ENCODE measurements at regions not wholly inside any gene's neighbourhood (a gene's known extent, or its start where the extent isn't known, plus 50 kb on each side); places are given as distances from the start of the nearest gene placed in this dataset.

GRCh38 chr16:13332713-13333255 lies 431.4 kb downstream of the SHISA9 start:
- POLR2A ChIA-PET: no interaction called here
- dilution Hi-C loops (cut with MboI; ENCODE audit: extremely low pct_ligation_motif_present, low sequenced_read_pairs): no loop called here

More at GRCh38 chr16:13332713-13333255, 431.4 kb downstream of the SHISA9 start:
- Histone ChIP-seq H3K4me2 (ENCODE audit: insufficient read depth, low read length) (no peak overlapping the region), H2AFZ (ENCODE audit: low read depth, low read length) (no peak overlapping the region), H3K27ac (ENCODE audit: insufficient read depth, low read depth, low read length) (no peak overlapping the region), H3K9me1 (replicated peaks; ENCODE audit: control insufficient read depth, extremely low read depth, insufficient read depth, low read length) (no peaks in the 10 kb centered on the region), H4K20me1 (replicated peaks; ENCODE audit: control insufficient read depth, extremely low read depth, insufficient read depth, low read length) (no peaks in the 10 kb centered on the region), H3K9ac (replicated peaks; ENCODE audit: extremely low read depth, insufficient read depth, low read length) (no peak overlapping the region), H3K79me2 (ENCODE audit: control insufficient read depth, insufficient read depth, low read length) (no peaks in the 10 kb centered on the region), H3K36me3 (ENCODE audit: control insufficient read depth in 2 of 2, extremely low read depth in 1 of 2, insufficient read depth in 2 of 2, low read length in 2 of 2) (no peaks in the 10 kb centered on the region), H3K4me1 (ENCODE audit: control insufficient read depth, extremely low read depth, insufficient read depth, low read length) (no peaks in the 10 kb centered on the region), H3K4me3 (replicated peaks in 1 of 3; ENCODE audit: insufficient read depth in 1 of 3, low read depth in 1 of 3, low read length in 3 of 3) (no peak overlapping the region), H3K27me3 (ENCODE audit: control insufficient read depth in 2 of 2, insufficient read depth in 2 of 2, low read length in 2 of 2) (no peaks in the 10 kb centered on the region), H3K9me3 (replicated peaks; ENCODE audit: control insufficient read depth, insufficient read depth, low read length) (peaks cover 2% of the 10 kb centered on the region)
- intact Hi-C loops (cut with micrococcal nuclease): no loop called here
- no TSS peak for BruUV-seq (replicated peaks)
- TF ChIP-seq MAX (IDR thresholded peaks at IDR 0.05; ENCODE audit: insufficient read depth, insufficient read length) (no peak), JUN (IDR thresholded peaks at IDR 0.05; ENCODE audit: borderline replicate concordance, insufficient read depth, insufficient read length, low read depth) (no peak), GATA2 (IDR thresholded peaks at IDR 0.05; ENCODE audit: insufficient read depth, insufficient read length, low read depth, low read length) (no peak), CTCF (IDR thresholded peaks at IDR 0.05; ENCODE audit: extremely low read depth in 1 of 2, insufficient read depth in 1 of 2, low read depth in 1 of 2, low read length in 2 of 2) (no peak), POLR2A (IDR thresholded peaks at IDR 0.05; ENCODE audit: low read depth, low read length) (no peak), MYC (IDR thresholded peaks at IDR 0.05; ENCODE audit: low read depth, low read length) (no peak), POLR2AphosphoS5 (IDR thresholded peaks at IDR 0.05; ENCODE audit: insufficient read depth, low read depth, low read length) (no peak), FOS (IDR thresholded peaks at IDR 0.05; ENCODE audit: borderline replicate concordance, insufficient read depth, low read length) (no peak), EZH2 (IDR thresholded peaks at IDR 0.05; ENCODE audit: borderline replicate concordance, low read depth, low read length, severe bottlenecking) (no peak)
- CTCF ChIA-PET: no interaction called here
- FAIRE-seq (no peak), DNase-seq (ENCODE audit: low read depth, low spot score) (no peak)

All from endothelial cell of umbilical vein (primary cell).